Neural progenitor cell (in vitro differentiated cells): ENCODE measurements at regions not wholly inside any gene's neighbourhood (a gene's known extent, or its start where the extent isn't known, plus 50 kb on each side); places are given as distances from the start of the nearest gene placed in this dataset.

Experiments
- DNase-seq: peaks from one replicate; pipeline ENCODE4 v3.0.0-alpha.2; 2016; ENCODE audit warnings: low spot score
- H2AFZ ChIP-seq: fragments of 200-600 bp; sonication (generic); replicated peaks from 2 replicates; pipeline ENCODE4 v1.6.1; 2016; ENCODE audit warnings: antibody characterized with exemption
- H3F3A ChIP-seq: fragments of 200-600 bp; sonication (generic); 2 replicates; pipeline ENCODE4 v1.6.1; 2016; ENCODE audit warnings: antibody characterized with exemption, low read depth
- H3K27ac ChIP-seq: fragments of 200-600 bp; sonication (generic); 2 replicates; pipeline ENCODE4 v1.5.1; 2016; ENCODE audit warnings: mild to moderate bottlenecking
- H3K27me3 ChIP-seq: fragments of 200-600 bp; sonication (generic); 2 replicates; pipeline ENCODE4 v1.6.1; 2016; ENCODE audit warnings: mild to moderate bottlenecking, moderate library complexity
- H3K36me3 ChIP-seq: fragments of 200-600 bp; sonication (generic); 2 replicates; pipeline ENCODE4 v1.5.1; 2016
- H3K4me1 ChIP-seq: fragments of 200-600 bp; sonication (generic); 2 replicates; pipeline ENCODE4 v1.6.1; 2016; ENCODE audit warnings: mixed run types
- H3K4me2 ChIP-seq: fragments of 200-600 bp; sonication (generic); 2 replicates; pipeline ENCODE4 v1.6.1; 2016
- H3K4me3 ChIP-seq: fragments of 200-600 bp; sonication (generic); 2 replicates; pipeline ENCODE4 v1.5.1; 2016
- H3K79me2 ChIP-seq: fragments of 200-600 bp; sonication (generic); 2 replicates; pipeline ENCODE4 v1.6.1; 2016; ENCODE audit warnings: low read depth
- H3K9ac ChIP-seq: fragments of 200-600 bp; sonication (generic); 2 replicates; pipeline ENCODE4 v1.6.1; 2016
- H3K9me3 ChIP-seq: fragments of 200-600 bp; sonication (generic); 2 replicates; pipeline ENCODE4 v1.5.1; 2016; ENCODE audit warnings: low read depth
- H4K20me1 ChIP-seq: fragments of 200-600 bp; sonication (generic); 2 replicates; pipeline ENCODE4 v1.6.1; 2016; ENCODE audit warnings: low read depth
- H3K27ac Mint-ChIP-seq: 3 replicates; pipeline ENCODE4 v1.8.0; 2021; ENCODE audit warnings: mixed read lengths
- H3K27me3 Mint-ChIP-seq: 2 replicates; pipeline ENCODE4 v1.8.0; 2022; ENCODE audit warnings: low read depth, mild to moderate bottlenecking, inconsistent platforms, moderate library complexity, mixed read lengths; ENCODE audit not compliant: insufficient read depth
- H3K36me3 Mint-ChIP-seq: 3 replicates; pipeline ENCODE4 v1.8.0; 2021; ENCODE audit warnings: mixed read lengths
- H3K4me1 Mint-ChIP-seq: 3 replicates; pipeline ENCODE4 v1.8.0; 2021; ENCODE audit warnings: mixed read lengths
- H3K4me3 Mint-ChIP-seq: 3 replicates; pipeline ENCODE4 v1.8.0; 2021; ENCODE audit warnings: mild to moderate bottlenecking, moderate library complexity, mixed read lengths
- H3K9me3 Mint-ChIP-seq: 3 replicates; pipeline ENCODE4 v1.8.0; 2020; ENCODE audit warnings: mixed read lengths
- EZH2 ChIP-seq: fragments of 200-600 bp; sonication (generic); IDR thresholded peaks from 2 replicates; pipeline ENCODE4 v1.6.1; 2017; ENCODE audit warnings: antibody characterized with exemption, mild to moderate bottlenecking, moderate library complexity
- EZH2phosphoT487 ChIP-seq: fragments of 200-600 bp; sonication (generic); IDR thresholded peaks from 2 replicates; pipeline ENCODE4 v1.6.1; 2017; ENCODE audit warnings: antibody characterized with exemption
- TF ChIP-seq, protein P1 (sequence below): fragments of 200-600 bp; sonication (generic); IDR thresholded peaks from 2 replicates; pipeline ENCODE4 v1.5.1; 2017; ENCODE audit warnings: antibody characterized with exemption, mild to moderate bottlenecking

DNA sequence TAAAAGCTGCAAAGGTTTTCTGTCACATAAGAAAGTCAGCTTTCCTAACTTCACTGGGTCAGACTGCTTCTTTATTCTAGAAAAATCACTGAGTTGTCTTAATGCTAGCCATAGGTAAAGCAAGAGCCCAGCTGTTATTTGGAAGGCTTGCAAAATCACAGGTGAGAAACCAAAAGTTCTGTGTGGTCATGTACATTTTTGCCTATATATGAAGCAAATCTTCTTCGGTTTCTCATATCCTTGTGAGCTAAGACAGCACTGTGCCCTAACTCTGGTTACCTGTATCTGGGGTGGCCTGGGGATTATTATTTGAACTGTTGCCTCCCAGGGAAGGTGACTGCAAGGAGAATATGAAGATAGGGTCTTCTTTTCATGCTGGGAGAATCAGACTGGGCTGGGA is 444.9 kb upstream of the CLINT1 start:
- no peak for DNase-seq
- peaks cover 2% of the 10 kb centered on the region for H3K9me3 Mint-ChIP-seq
- H3K4me3 ChIP-seq: no peak overlapping the region
- H3K27ac ChIP-seq: no peak overlapping the region
- TF ChIP-seq EZH2phosphoT487 (no peak), EZH2 (no peak)
- TF ChIP-seq, protein P1, sequence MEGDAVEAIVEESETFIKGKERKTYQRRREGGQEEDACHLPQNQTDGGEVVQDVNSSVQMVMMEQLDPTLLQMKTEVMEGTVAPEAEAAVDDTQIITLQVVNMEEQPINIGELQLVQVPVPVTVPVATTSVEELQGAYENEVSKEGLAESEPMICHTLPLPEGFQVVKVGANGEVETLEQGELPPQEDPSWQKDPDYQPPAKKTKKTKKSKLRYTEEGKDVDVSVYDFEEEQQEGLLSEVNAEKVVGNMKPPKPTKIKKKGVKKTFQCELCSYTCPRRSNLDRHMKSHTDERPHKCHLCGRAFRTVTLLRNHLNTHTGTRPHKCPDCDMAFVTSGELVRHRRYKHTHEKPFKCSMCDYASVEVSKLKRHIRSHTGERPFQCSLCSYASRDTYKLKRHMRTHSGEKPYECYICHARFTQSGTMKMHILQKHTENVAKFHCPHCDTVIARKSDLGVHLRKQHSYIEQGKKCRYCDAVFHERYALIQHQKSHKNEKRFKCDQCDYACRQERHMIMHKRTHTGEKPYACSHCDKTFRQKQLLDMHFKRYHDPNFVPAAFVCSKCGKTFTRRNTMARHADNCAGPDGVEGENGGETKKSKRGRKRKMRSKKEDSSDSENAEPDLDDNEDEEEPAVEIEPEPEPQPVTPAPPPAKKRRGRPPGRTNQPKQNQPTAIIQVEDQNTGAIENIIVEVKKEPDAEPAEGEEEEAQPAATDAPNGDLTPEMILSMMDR: no peak
- no peaks in the 10 kb centered on the region for H3F3A ChIP-seq
- no peaks in the 10 kb centered on the region for H3K9me3 ChIP-seq
- H3K36me3 ChIP-seq: no peaks in the 10 kb centered on the region
- H3K4me3 Mint-ChIP-seq: no peak overlapping the region
- no peaks in the 10 kb centered on the region for H3K79me2 ChIP-seq
- no peaks in the 10 kb centered on the region for H3K36me3 Mint-ChIP-seq
- peaks cover 14% of the 10 kb centered on the region for H3K4me1 Mint-ChIP-seq
- H3K4me1 ChIP-seq: peaks cover 3% of the 10 kb centered on the region
- H3K27ac Mint-ChIP-seq: no peak overlapping the region
- H2AFZ ChIP-seq: no peak overlapping the region
- no peak overlapping the region for H3K4me2 ChIP-seq
- no peaks in the 10 kb centered on the region for H3K27me3 ChIP-seq
- H3K27me3 Mint-ChIP-seq: peaks cover 2% of the 10 kb centered on the region
- H4K20me1 ChIP-seq: no peaks in the 10 kb centered on the region
- H3K9ac ChIP-seq: no peak overlapping the region

DNA sequence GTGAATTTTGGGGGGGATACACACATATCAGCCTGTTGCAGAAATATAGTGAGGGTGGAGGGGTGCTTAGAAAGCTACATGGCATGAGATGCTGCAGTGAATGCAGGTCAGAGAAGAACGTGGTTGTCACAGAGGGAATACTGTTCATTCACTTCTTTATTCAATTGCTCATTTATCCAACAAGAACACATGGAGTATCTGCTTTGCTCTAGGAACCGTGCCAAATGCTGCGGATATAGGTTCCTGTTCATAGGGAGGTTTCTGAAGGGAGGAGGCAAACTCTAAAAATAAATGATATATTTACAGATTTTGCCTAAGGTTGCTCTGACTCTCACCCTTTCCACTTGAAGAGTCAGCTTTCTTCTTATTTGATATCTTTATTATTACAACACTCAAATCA is 444.3 kb upstream of the CLINT1 start:
- Mint-ChIP-seq H3K9me3 (peaks cover 2% of the 10 kb centered on the region), H3K4me3 (no peak overlapping the region), H3K27me3 (peaks cover 2% of the 10 kb centered on the region), H3K4me1 (peaks cover 14% of the 10 kb centered on the region), H3K27ac (no peak overlapping the region), H3K36me3 (no peaks in the 10 kb centered on the region)
- H4K20me1 ChIP-seq: no peaks in the 10 kb centered on the region
- no peaks in the 10 kb centered on the region for H3K9me3 ChIP-seq
- no peaks in the 10 kb centered on the region for H3K27me3 ChIP-seq
- no peak for DNase-seq
- H2AFZ ChIP-seq: no peak overlapping the region
- peaks cover 3% of the 10 kb centered on the region for H3K4me1 ChIP-seq
- no peak overlapping the region for H3K9ac ChIP-seq
- no peak overlapping the region for H3K4me2 ChIP-seq
- H3K27ac ChIP-seq: no peak overlapping the region
- no peaks in the 10 kb centered on the region for H3F3A ChIP-seq
- TF ChIP-seq EZH2phosphoT487 (no peak), EZH2 (no peak)
- TF ChIP-seq, protein P1: no peak
- no peaks in the 10 kb centered on the region for H3K36me3 ChIP-seq
- H3K4me3 ChIP-seq: no peak overlapping the region
- no peaks in the 10 kb centered on the region for H3K79me2 ChIP-seq

DNA sequence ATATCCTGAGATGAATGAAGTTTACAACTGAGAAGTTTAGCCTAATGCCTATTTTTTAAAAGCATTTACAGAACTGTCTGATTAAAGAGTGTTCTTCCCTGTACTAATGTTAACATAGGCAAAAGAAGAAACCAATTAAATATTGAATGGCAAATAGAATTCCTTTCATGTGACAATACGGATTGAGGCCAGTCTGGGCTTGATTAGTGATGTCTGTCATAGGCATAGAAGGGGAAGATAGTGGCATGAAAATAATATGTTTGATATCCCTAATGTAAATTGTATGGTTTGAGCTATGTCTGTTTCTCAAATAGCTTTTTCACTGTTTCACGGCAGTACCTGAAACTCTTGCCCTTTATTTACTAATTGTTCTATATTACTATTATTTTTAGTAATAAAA is 443.1 kb upstream of the CLINT1 start:
- no peak overlapping the region for H3K27ac Mint-ChIP-seq
- Histone ChIP-seq H3K4me3 (no peak overlapping the region), H2AFZ (no peak overlapping the region), H3K4me2 (no peak overlapping the region), H3K79me2 (no peaks in the 10 kb centered on the region), H3F3A (no peaks in the 10 kb centered on the region), H3K27ac (no peak overlapping the region), H3K9me3 (no peaks in the 10 kb centered on the region), H3K36me3 (no peaks in the 10 kb centered on the region), H3K4me1 (peaks cover 3% of the 10 kb centered on the region), H4K20me1 (no peaks in the 10 kb centered on the region), H3K27me3 (no peaks in the 10 kb centered on the region), H3K9ac (no peak overlapping the region)
- H3K36me3 Mint-ChIP-seq: no peaks in the 10 kb centered on the region
- peaks cover 7% of the 10 kb centered on the region for H3K9me3 Mint-ChIP-seq
- peaks cover 12% of the 10 kb centered on the region for H3K4me1 Mint-ChIP-seq
- peaks cover 2% of the 10 kb centered on the region for H3K27me3 Mint-ChIP-seq
- no peak for TF ChIP-seq EZH2
- TF ChIP-seq, protein P1: no peak
- no peak overlapping the region for H3K4me3 Mint-ChIP-seq
- no peak for DNase-seq

DNA sequence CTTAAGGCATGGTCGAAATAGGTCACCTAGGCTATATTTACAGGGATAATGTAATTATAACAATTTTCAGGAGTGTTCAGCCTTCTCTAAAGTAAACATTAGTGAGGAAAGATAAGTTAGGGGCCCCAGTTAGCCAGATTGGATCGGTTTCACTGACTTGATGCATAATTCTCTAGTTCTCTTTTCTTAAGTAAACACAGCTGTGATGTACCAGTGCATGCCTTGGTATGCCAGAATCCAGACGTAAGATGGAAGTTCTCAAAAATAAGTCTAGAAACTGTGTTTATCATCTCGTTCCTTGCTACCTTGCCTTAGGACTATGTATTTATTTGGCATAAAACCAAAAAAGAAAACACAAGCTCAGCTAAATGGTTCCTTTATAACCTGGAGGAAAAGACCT is 442.2 kb upstream of the CLINT1 start:
- Histone ChIP-seq H4K20me1 (no peaks in the 10 kb centered on the region), H3K79me2 (no peaks in the 10 kb centered on the region), H3K9ac (no peak overlapping the region), H3K9me3 (no peaks in the 10 kb centered on the region), H3K4me1 (peaks cover 3% of the 10 kb centered on the region), H3K27me3 (no peaks in the 10 kb centered on the region), H2AFZ (no peak overlapping the region), H3K36me3 (no peaks in the 10 kb centered on the region), H3K27ac (no peak overlapping the region), H3K4me3 (no peak overlapping the region), H3K4me2 (no peak overlapping the region), H3F3A (no peaks in the 10 kb centered on the region)
- TF ChIP-seq EZH2: no peak
- TF ChIP-seq EZH2phosphoT487: no peak
- TF ChIP-seq, protein P1: no peak
- no peak for DNase-seq
- no peak overlapping the region for H3K4me3 Mint-ChIP-seq
- peaks cover 2% of the 10 kb centered on the region for H3K27me3 Mint-ChIP-seq
- H3K4me1 Mint-ChIP-seq: peaks cover 11% of the 10 kb centered on the region
- H3K36me3 Mint-ChIP-seq: no peaks in the 10 kb centered on the region
- peaks cover 14% of the 10 kb centered on the region for H3K9me3 Mint-ChIP-seq
- H3K27ac Mint-ChIP-seq: no peak overlapping the region
